PC-3 (cell line): ENCODE measurements at regions not wholly inside any gene's neighbourhood (a gene's known extent, or its start where the extent isn't known, plus 50 kb on each side); places are given as distances from the start of the nearest gene placed in this dataset.

ENCODE experiments used
- ATAC-seq: fragments of 200-7000 bp; cut with Tn5 transposase; 2 replicates; pipeline ENCODE4 v1.9.1; 2020; ENCODE audit warnings: mild to moderate bottlenecking, moderate library complexity
- BruUV-seq: library from RNA; stranded (reverse); fragments of 400-500 nt; replicated peaks from 2 replicates; lab custom pipeline; 2021; lab: Mats Ljungman, UMichigan
- CTCF ChIA-PET: fragments of 300-600 bp; sonication (Branson Sonifier 250); formaldehyde crosslinking; loops from one replicate; lab custom pipeline; 2022; ENCODE audit warnings: antibody characterized with exemption; lab: Charles Lee
- POLR2A ChIA-PET: fragments of 300-600 bp; sonication (Branson Sonifier 250); formaldehyde crosslinking; loops from one replicate; lab custom pipeline; 2022; ENCODE audit warnings: antibody characterized with exemption; ENCODE audit not compliant: unreplicated experiment; lab: Charles Lee
- DNase-seq: peaks from one replicate; pipeline ENCODE4 v3.0.0-alpha.2; 2015
- H2AFZ ChIP-seq: fragments of 300-600 bp; sonication (generic); 2 replicates; pipeline ENCODE4 v1.6.0; 2016; ENCODE audit warnings: antibody characterized with exemption, low read length
- H3F3A ChIP-seq: fragments of 300-600 bp; sonication (generic); one replicate; pipeline ENCODE4 v1.6.0; 2017; ENCODE audit warnings: antibody characterized with exemption, low read length, control low read depth, mild to moderate bottlenecking; ENCODE audit not compliant: unreplicated experiment
- H3K27ac ChIP-seq: fragments of 300-600 bp; sonication (generic); 2 replicates; pipeline ENCODE4 v1.5.1; 2016; ENCODE audit warnings: mild to moderate bottlenecking, low read length
- H3K27me3 ChIP-seq: fragments of 300-600 bp; sonication (generic); 2 replicates; pipeline ENCODE4 v1.6.1; 2016; ENCODE audit warnings: low read length, mixed read lengths
- H3K36me3 ChIP-seq: fragments of 300-600 bp; sonication (generic); 2 replicates; pipeline ENCODE4 v1.6.1; 2016; ENCODE audit warnings: low read depth, mixed run types, low read length, mixed read lengths
- H3K4me1 ChIP-seq: fragments of 300-600 bp; sonication (generic); 2 replicates; pipeline ENCODE4 v1.5.1; 2016; ENCODE audit warnings: low read length; ENCODE audit not compliant: insufficient read depth
- H3K4me2 ChIP-seq: fragments of 300-600 bp; sonication (generic); 2 replicates; pipeline ENCODE4 v1.6.0; 2016; ENCODE audit warnings: low read length
- H3K4me3 ChIP-seq: fragments of 300-600 bp; sonication (generic); 2 replicates; pipeline ENCODE4 v1.5.1; 2016; ENCODE audit warnings: mild to moderate bottlenecking, low read length, mixed read lengths
- H3K79me2 ChIP-seq: fragments of 300-600 bp; sonication (generic); 2 replicates; pipeline ENCODE4 v1.6.1; 2017; ENCODE audit warnings: low read length, mixed read lengths
- H3K9ac ChIP-seq: fragments of 300-600 bp; sonication (generic); 2 replicates; pipeline ENCODE4 v1.6.0; 2016; ENCODE audit warnings: mild to moderate bottlenecking, low read length
- H3K9me2 ChIP-seq: fragments of 300-600 bp; sonication (generic); replicated peaks from 2 replicates; pipeline ENCODE4 v1.6.1; 2016; ENCODE audit warnings: mixed run types, low read length, mixed read lengths
- H3K9me3 ChIP-seq: fragments of 300-600 bp; sonication (generic); 2 replicates; pipeline ENCODE4 v1.6.1; 2016; ENCODE audit warnings: low read length, mixed read lengths
- H4K20me1 ChIP-seq: fragments of 300-600 bp; sonication (generic); 2 replicates; pipeline ENCODE4 v1.6.1; 2016; ENCODE audit warnings: low read length, mixed read lengths
- EZH2 ChIP-seq: fragments of 300-600 bp; sonication (generic); IDR thresholded peaks from one replicate; pipeline ENCODE4 v1.6.1; 2017; ENCODE audit warnings: antibody characterized with exemption, mild to moderate bottlenecking, low read length; ENCODE audit not compliant: unreplicated experiment
- EZH2phosphoT487 ChIP-seq: fragments of 300-600 bp; sonication (generic); IDR thresholded peaks from 2 replicates; pipeline ENCODE4 v1.6.1; 2018; ENCODE audit warnings: mild to moderate bottlenecking, antibody characterized with exemption, low read length, borderline replicate concordance
- intact Hi-C: fragments of 100-400 bp; cut with micrococcal nuclease; formaldehyde crosslinking; loops from 2 replicates; pipeline ENCODE4 v1.9.0; 2023
- TF ChIP-seq, protein P1 (sequence below): fragments of 300-600 bp; sonication (generic); conservative IDR thresholded peaks from 2 replicates; pipeline ENCODE4 v1.5.1; 2017; ENCODE audit warnings: antibody characterized with exemption, low read depth, mild to moderate bottlenecking, low read length

DNA sequence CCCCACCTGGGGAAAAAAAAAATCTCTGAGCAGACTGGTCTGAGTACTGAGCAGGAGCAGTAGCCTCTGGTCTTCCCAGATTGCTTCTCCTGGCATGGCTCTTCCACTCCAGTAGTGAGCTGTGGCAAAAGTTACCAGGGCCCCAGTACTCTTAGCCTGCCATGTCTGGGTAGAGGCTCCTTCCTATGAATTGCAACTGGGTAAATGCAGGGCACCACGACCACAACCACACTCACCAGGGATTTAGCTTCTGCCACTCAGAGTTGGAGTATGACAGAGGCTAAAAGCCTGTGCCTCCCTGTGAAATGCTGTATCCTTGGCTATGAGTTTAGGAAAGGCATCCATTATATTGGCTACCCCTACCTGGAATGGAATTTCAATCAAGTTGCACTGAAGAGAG is 67.9 kb upstream of the CCDC54 start:
- ChIA-PET POLR2A (no interaction called here), CTCF (no interaction called here)
- no peaks in the 10 kb centered on the region for H3K9me3 ChIP-seq
- no peaks in the 10 kb centered on the region for H3K9me2 ChIP-seq
- no peaks in the 10 kb centered on the region for H3F3A ChIP-seq
- no peaks in the 10 kb centered on the region for H3K4me1 ChIP-seq
- intact Hi-C loops, result no loop called here
- H3K4me2 ChIP-seq, result no peak overlapping the region
- no peaks in the 10 kb centered on the region for H4K20me1 ChIP-seq
- H3K79me2 ChIP-seq, result no peaks in the 10 kb centered on the region
- H3K27ac ChIP-seq, result no peak overlapping the region
- H3K4me3 ChIP-seq, result no peak overlapping the region
- H3K9ac ChIP-seq, result no peak overlapping the region
- no peak overlapping the region for H2AFZ ChIP-seq
- DNase-seq (no peak), ATAC-seq (no peak)
- TF ChIP-seq, protein P1, sequence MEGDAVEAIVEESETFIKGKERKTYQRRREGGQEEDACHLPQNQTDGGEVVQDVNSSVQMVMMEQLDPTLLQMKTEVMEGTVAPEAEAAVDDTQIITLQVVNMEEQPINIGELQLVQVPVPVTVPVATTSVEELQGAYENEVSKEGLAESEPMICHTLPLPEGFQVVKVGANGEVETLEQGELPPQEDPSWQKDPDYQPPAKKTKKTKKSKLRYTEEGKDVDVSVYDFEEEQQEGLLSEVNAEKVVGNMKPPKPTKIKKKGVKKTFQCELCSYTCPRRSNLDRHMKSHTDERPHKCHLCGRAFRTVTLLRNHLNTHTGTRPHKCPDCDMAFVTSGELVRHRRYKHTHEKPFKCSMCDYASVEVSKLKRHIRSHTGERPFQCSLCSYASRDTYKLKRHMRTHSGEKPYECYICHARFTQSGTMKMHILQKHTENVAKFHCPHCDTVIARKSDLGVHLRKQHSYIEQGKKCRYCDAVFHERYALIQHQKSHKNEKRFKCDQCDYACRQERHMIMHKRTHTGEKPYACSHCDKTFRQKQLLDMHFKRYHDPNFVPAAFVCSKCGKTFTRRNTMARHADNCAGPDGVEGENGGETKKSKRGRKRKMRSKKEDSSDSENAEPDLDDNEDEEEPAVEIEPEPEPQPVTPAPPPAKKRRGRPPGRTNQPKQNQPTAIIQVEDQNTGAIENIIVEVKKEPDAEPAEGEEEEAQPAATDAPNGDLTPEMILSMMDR, result no peak
- TF ChIP-seq EZH2 (no peak), EZH2phosphoT487 (no peak)
- H3K36me3 ChIP-seq, result no peaks in the 10 kb centered on the region
- BruUV-seq, result no TSS peak
- H3K27me3 ChIP-seq, result no peaks in the 10 kb centered on the region

DNA sequence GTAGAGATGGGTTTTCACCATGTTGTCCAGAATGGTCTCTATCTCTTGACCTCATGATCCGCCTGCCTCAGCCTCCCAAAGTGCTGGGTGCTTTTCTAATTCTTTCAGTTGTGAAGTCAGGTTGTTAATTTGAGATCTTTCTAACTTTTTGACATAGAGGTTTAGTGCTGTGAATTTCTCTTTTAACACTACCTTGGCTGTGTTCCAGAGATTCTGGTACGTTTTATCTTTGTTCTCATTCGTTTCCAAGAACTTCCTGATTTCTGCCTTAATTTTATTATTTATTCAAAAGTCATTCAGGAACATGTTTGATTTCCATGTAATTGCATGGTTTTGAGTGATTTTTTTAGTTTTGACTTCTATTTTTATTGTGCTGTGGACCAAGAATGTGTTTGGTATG is 63.5 kb upstream of the CCDC54 start:
- ATAC-seq, result no peak
- H3K27ac ChIP-seq, result no peak overlapping the region
- no peaks in the 10 kb centered on the region for H3K9me2 ChIP-seq
- H3K9ac ChIP-seq, result no peak overlapping the region
- no peaks in the 10 kb centered on the region for H3F3A ChIP-seq
- H4K20me1 ChIP-seq, result no peaks in the 10 kb centered on the region
- BruUV-seq, result no TSS peak
- H3K36me3 ChIP-seq, result no peaks in the 10 kb centered on the region
- intact Hi-C loops, result no loop called here
- no peaks in the 10 kb centered on the region for H3K9me3 ChIP-seq
- H3K79me2 ChIP-seq, result no peaks in the 10 kb centered on the region
- H3K4me1 ChIP-seq, result no peaks in the 10 kb centered on the region
- no peak overlapping the region for H3K4me2 ChIP-seq
- H2AFZ ChIP-seq, result no peak overlapping the region
- H3K27me3 ChIP-seq, result no peaks in the 10 kb centered on the region
- no peak for DNase-seq
- CTCF ChIA-PET, result no interaction called here
- POLR2A ChIA-PET, result no interaction called here
- TF ChIP-seq, protein P1, result no peak
- TF ChIP-seq EZH2 (no peak), EZH2phosphoT487 (no peak)
- H3K4me3 ChIP-seq, result no peak overlapping the region

DNA sequence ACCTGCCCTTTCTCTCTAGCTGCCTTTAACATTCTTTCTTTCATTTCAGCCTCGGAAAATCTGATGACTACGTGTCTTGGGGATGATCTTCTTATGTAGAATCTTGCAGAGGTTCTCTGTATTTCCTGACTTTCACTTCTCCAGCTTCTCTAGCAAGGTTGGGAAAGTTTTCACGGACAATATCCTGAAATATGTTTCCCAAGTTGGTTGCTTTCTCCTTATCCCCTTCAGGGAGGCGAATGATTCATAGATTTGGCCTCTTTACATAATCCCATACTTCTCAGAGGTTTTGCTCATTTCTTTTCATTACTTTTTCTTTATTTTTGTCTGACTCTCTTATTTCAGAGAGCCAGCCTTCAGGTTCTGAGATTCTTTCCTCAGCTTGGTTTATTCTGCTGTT is 62.1 kb upstream of the CCDC54 start:
- BruUV-seq, result no TSS peak
- Histone ChIP-seq H3K27ac (no peak overlapping the region), H4K20me1 (no peaks in the 10 kb centered on the region), H3F3A (no peaks in the 10 kb centered on the region), H2AFZ (no peak overlapping the region), H3K27me3 (no peaks in the 10 kb centered on the region), H3K4me3 (no peak overlapping the region), H3K36me3 (no peaks in the 10 kb centered on the region), H3K9me3 (no peaks in the 10 kb centered on the region), H3K79me2 (no peaks in the 10 kb centered on the region), H3K9me2 (no peaks in the 10 kb centered on the region), H3K4me1 (no peaks in the 10 kb centered on the region), H3K9ac (no peak overlapping the region), H3K4me2 (no peak overlapping the region)
- ATAC-seq (no peak), DNase-seq (no peak)
- intact Hi-C loops, result no loop called here
- TF ChIP-seq EZH2, result no peak
- TF ChIP-seq, protein P1, result no peak
- no peak for TF ChIP-seq EZH2phosphoT487
- CTCF ChIA-PET, result no interaction called here
- POLR2A ChIA-PET, result no interaction called here
